MG63 (cell line): ENCODE measurements at regions not wholly inside any gene's neighbourhood (a gene's known extent, or its start where the extent isn't known, plus 50 kb on each side); places are given as distances from the start of the nearest gene placed in this dataset.
"Not testable (repeated sequence)": the region's sequence is repeated elsewhere in the genome, so short reads cannot be mapped to it uniquely, and the experiment has no call there.

ENCODE experiments used
- DNase-seq: peaks from one replicate; pipeline ENCODE4 v3.0.0-alpha.2; 2020
- H3K27me3 ChIP-seq: fragments of 250-450 bp; sonication (Bioruptor Pico); 2 replicates; pipeline ENCODE4 v1.5.1; 2020; ENCODE audit warnings: mild to moderate bottlenecking, moderate library complexity
- H3K36me3 ChIP-seq: fragments of 250-450 bp; sonication (Bioruptor Pico); 2 replicates; pipeline ENCODE4 v1.5.1; 2020; ENCODE audit warnings: mild to moderate bottlenecking, moderate library complexity
- H3K4me3 ChIP-seq: fragments of 250-450 bp; sonication (Bioruptor Pico); 2 replicates; pipeline ENCODE4 v1.5.1; 2020; ENCODE audit warnings: mild to moderate bottlenecking, moderate library complexity
- H3K9me3 ChIP-seq: fragments of 250-450 bp; sonication (Bioruptor Pico); 2 replicates; pipeline ENCODE4 v1.5.1; 2020; ENCODE audit warnings: mild to moderate bottlenecking, moderate library complexity

DNA sequence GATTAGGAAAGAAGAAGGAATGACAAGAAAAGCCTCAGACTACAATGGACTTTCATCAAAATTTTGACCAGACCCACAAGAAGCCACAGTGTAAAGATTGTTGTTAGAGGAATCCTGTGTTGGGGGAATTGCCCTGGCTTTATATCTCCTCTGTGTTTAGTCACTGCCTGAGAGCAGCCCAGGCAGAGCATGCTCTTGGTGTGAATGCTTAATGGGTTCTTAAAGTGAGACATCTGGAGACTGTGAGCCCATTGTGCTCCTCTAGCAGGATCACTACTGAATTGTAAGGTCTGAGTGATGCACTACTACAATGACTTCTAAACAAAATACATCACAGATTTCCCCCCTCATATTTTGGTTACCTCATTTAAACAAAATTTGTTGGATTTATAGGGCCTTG is 1860.5 kb upstream of the ADGRL3 start:
- no peak for DNase-seq
- H3K36me3 ChIP-seq, result no peaks in the 10 kb centered on the region
- H3K27me3 ChIP-seq, result no peaks in the 10 kb centered on the region
- no peaks in the 10 kb centered on the region for H3K9me3 ChIP-seq
- no peak overlapping the region for H3K4me3 ChIP-seq

GRCh38 chr4:59341506-59341905 is 1858.6 kb upstream of the ADGRL3 start:
- Histone ChIP-seq H3K36me3 (no peaks in the 10 kb centered on the region), H3K27me3 (no peaks in the 10 kb centered on the region), H3K9me3 (no peaks in the 10 kb centered on the region), H3K4me3 (no peak overlapping the region)
- DNase-seq, result no peak

DNA sequence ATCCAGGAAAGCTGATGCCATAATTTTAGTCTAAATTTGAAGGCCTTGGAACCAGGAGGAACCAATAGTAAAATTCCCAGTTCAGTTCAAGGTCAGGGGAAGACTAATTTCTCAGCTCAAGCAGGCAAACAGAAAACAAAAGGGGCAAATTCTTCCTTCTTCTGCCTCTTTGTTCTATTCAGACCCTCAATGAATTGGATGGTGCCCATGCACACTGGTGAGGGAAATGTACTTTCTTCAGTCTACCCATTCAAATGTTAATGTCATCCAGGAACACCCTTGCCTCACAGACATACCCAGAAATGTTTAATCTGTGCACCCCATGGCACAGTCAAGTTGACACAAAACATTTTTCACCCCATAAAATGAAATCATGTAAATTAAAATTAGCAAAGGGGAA is 1851.2 kb upstream of the ADGRL3 start:
- no peak for DNase-seq
- Histone ChIP-seq H3K27me3 (no peaks in the 10 kb centered on the region), H3K36me3 (no peaks in the 10 kb centered on the region), H3K4me3 (no peak overlapping the region), H3K9me3 (no peaks in the 10 kb centered on the region)

- H3K4me3 ChIP-seq, result no peak overlapping the region
- DNase-seq, result no peak
- no peaks in the 10 kb centered on the region for H3K27me3 ChIP-seq
- no peaks in the 10 kb centered on the region for H3K9me3 ChIP-seq
- no peaks in the 10 kb centered on the region for H3K36me3 ChIP-seq
These were observed 1830.9 kb upstream of the ADGRL3 start for GRCh38 chr4:59369229-59369628.

GRCh38 chr4:59374416-59374815 is 1825.7 kb upstream of the ADGRL3 start:
- Histone ChIP-seq H3K9me3 (no peaks in the 10 kb centered on the region), H3K4me3 (no peak overlapping the region), H3K27me3 (no peaks in the 10 kb centered on the region), H3K36me3 (no peaks in the 10 kb centered on the region)
- no peak for DNase-seq

- no peaks in the 10 kb centered on the region for H3K27me3 ChIP-seq
- DNase-seq, result no peak
- H3K36me3 ChIP-seq, result no peaks in the 10 kb centered on the region
- H3K4me3 ChIP-seq, result no peak overlapping the region
- no peaks in the 10 kb centered on the region for H3K9me3 ChIP-seq
These were observed 1819.2 kb upstream of the ADGRL3 start for GRCh38 chr4:59380841-59381366.

- H3K27me3 ChIP-seq, result no peaks in the 10 kb centered on the region
- H3K4me3 ChIP-seq, result no peak overlapping the region
- DNase-seq, result no peak
- no peaks in the 10 kb centered on the region for H3K9me3 ChIP-seq
- no peaks in the 10 kb centered on the region for H3K36me3 ChIP-seq
These were observed 1818.5 kb upstream of the ADGRL3 start for GRCh38 chr4:59381591-59381990.

DNA sequence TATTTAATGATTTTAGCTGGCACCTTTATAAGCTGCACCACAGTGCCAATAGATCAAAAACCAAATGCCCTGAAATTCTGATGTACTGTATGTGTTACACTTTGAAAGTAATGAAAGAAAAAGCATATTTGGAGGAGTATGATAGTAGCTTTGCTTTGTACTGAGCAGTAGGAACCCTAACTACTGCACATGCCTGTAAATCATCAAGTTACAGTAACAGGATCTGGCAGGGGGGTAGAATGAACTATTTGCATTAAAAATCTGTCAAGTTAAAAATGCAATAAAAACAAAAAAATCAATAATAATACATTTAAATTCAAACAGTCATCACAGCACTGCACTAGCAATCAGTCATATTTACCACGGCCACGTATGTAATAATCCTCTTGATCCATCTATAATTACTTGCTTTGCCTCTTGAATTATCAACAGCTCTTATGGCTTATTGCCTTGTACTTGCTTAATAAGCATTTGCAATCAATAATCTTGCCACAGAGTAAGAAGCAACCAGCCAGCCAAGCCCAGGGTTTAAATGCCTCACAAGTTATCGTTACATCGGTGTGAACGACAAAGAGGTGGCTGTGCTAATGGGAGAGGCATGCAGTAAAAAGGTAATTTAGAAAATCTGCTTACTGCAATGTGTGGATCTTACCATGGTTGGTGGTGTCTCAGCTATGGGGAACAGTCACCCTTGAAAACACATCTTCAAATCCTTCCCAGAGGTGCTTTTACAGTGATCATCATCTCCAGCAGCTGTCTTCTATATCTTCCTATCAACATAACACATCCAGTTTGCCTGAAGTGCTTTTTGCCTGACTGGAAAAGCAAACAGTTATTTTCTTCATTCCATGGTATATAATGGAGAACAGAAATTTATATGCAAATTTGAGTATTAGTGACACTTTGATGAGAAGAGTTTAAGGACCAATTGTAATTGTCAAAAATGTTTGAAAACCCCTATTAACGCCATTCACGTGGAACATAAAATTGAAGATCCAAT is 1812.1 kb upstream of the ADGRL3 start:
- Histone ChIP-seq H3K9me3 (no peaks in the 10 kb centered on the region), H3K36me3 (no peaks in the 10 kb centered on the region)

DNA sequence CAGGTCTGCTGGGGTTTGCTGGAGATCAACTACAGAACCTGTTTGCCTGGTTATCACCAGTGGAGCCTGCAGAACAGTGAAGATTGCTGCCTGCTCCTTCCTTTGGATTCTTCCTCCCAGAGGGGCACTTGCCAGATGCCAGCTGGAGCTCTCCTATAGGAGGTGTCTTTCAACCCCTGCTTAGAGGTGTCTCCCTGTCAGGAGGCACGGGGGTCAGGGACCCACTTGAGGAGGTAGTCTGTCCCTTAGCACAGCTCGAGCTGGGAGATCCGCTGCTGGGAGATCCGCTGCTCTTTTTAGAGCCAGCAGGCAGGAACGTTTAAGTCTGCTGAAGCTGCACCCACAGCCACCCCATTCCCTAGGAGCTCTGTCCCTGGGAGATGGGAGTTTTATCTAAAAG is 1806.3 kb upstream of the ADGRL3 start:
- DNase-seq, result no peak
- Histone ChIP-seq H3K36me3 (no peaks in the 10 kb centered on the region), H3K27me3 (no peaks in the 10 kb centered on the region), H3K9me3 (no peaks in the 10 kb centered on the region), H3K4me3 (no peak overlapping the region)

More for the DNA sequence above, 1812.1 kb upstream of the ADGRL3 start:
- Histone ChIP-seq H3K4me3 (no peak overlapping the region), H3K27me3 (no peaks in the 10 kb centered on the region)
- no peak for DNase-seq

DNA sequence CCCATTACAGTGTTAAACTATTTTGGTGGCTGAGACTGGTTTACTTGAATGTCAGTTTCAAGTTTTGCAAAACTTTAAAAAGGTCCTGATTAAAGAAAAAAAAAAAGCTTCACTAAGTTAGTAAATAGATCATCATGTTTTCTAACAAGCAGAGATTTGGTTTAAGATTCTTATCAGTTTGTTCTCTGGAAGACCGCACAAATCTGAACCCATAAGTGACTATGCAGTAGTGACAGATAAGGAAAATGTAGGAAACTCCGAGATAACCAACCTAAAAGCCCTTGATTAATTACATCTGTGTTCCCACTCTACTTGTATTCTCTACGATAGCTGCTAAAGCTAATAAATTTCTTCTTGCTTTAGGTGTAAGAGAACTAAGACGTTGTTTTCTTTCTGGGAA is 1799.8 kb upstream of the ADGRL3 start:
- no peak for DNase-seq
- H3K4me3 ChIP-seq, result no peak overlapping the region
- H3K9me3 ChIP-seq, result no peaks in the 10 kb centered on the region
- H3K27me3 ChIP-seq, result no peaks in the 10 kb centered on the region
- no peaks in the 10 kb centered on the region for H3K36me3 ChIP-seq

DNA sequence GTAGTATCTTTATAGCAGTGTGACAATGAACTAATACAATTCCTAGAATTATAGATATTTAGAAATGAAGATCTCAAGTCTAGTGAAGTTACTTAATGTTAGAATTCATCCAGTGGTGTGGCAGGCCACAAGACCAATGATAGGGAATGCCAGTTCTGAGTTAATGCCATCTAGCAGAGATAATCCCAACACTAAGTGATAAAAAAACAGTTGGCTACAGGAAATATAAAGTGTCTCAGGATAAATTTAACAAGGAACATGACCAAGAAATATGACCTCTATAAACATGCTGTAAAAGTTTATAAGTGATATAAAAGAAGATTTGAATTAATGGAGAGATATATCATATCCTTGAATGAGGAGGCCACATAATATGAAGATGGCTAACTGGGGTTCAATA is 1790.5 kb upstream of the ADGRL3 start:
- Histone ChIP-seq H3K36me3 (no peaks in the 10 kb centered on the region), H3K9me3 (no peaks in the 10 kb centered on the region), H3K27me3 (no peaks in the 10 kb centered on the region), H3K4me3 (no peak overlapping the region)
- DNase-seq, result no peak

DNA sequence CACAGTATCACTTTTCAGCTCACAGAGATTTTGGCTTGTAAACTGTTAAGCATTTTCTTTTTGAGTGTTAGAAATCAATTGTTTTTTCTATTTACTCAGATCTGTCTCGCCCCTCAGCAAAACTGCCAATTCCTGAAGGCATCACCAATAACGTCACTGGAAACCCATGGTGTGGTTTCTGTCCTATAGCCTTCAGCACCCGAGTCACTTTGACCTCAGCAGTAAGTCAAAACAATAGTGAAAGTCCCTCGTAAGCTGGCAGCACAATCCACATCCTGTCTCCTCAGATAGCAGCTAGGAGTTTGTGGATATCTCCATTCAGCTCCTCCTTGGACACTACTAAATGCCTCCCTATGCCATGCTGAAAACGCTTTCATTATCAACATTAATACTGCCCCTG is 1787.4 kb upstream of the ADGRL3 start:
- Histone ChIP-seq H3K27me3 (no peaks in the 10 kb centered on the region), H3K9me3 (no peaks in the 10 kb centered on the region), H3K4me3 (no peak overlapping the region), H3K36me3 (no peaks in the 10 kb centered on the region)
- no peak for DNase-seq

GRCh38 chr4:59455751-59456150 is 1744.4 kb upstream of the ADGRL3 start:
- Histone ChIP-seq H3K36me3 (no peaks in the 10 kb centered on the region), H3K4me3 (no peak overlapping the region), H3K9me3 (no peaks in the 10 kb centered on the region), H3K27me3 (no peaks in the 10 kb centered on the region)
- no peak for DNase-seq

GRCh38 chr4:59457576-59457975 is 1742.5 kb upstream of the ADGRL3 start:
- Histone ChIP-seq H3K4me3 (no peak overlapping the region), H3K36me3 (no peaks in the 10 kb centered on the region), H3K27me3 (no peaks in the 10 kb centered on the region), H3K9me3 (no peaks in the 10 kb centered on the region)
- no peak for DNase-seq

GRCh38 chr4:59484944-59485343 is 1715.2 kb upstream of the ADGRL3 start:
- H3K4me3 ChIP-seq, result no peak overlapping the region
- no peak for DNase-seq
- H3K36me3 ChIP-seq, result no peaks in the 10 kb centered on the region
- no peaks in the 10 kb centered on the region for H3K27me3 ChIP-seq
- no peaks in the 10 kb centered on the region for H3K9me3 ChIP-seq

- DNase-seq, result no peak
- H3K9me3 ChIP-seq, result no peaks in the 10 kb centered on the region
- H3K27me3 ChIP-seq, result no peaks in the 10 kb centered on the region
- no peak overlapping the region for H3K4me3 ChIP-seq
- no peaks in the 10 kb centered on the region for H3K36me3 ChIP-seq
These were observed 1700.0 kb upstream of the ADGRL3 start for GRCh38 chr4:59500103-59500502.

DNA sequence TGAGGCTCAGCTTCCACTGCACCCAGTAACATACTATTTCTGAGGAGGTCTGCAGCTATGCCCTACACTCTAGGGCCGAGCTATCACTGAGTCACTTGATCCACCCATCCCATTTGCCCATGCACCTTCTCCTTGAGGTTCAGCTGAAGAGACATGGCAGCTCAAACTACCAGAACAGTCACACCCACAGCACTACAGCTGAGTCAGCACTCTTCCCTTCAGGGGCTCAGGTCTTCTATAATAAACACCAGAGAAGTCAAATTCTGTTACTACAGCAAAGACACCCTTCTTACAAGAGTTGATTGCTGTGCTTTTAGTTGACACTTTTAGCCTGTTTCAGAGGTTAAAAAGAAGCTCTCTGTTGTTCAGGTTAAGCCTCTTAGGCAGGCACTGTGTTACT is 1696.4 kb upstream of the ADGRL3 start:
- Histone ChIP-seq H3K9me3 (no peaks in the 10 kb centered on the region), H3K27me3 (no peaks in the 10 kb centered on the region), H3K4me3 (no peak overlapping the region), H3K36me3 (no peaks in the 10 kb centered on the region)
- DNase-seq, result no peak

DNA sequence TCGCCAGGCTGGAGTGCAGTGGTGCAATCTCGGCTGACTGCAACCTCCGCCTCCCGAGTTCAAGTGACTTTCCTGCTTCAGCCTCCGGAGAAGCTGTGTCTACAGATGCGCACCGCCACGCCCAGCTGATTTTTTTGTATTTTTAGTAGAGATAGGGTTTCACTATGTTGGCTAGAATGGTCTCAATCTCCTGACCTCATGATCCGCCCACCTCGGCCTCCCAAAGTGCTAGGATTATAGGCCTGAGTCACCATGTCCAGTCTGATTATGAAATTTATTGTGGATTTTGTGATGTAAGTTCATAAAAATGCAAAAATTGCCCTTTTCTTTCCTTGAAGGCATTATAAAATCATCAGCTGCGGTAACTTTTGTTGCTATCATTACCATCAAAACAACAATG is 1688.3 kb upstream of the ADGRL3 start:
- not testable (repeated sequence) for DNase-seq

More for the DNA sequence above, 1688.3 kb upstream of the ADGRL3 start:
- H3K4me3 ChIP-seq, H3K27me3 ChIP-seq, H3K9me3 ChIP-seq, H3K36me3 ChIP-seq: not testable (repeated sequence)
